ENCODE measurements at regions not wholly inside any gene's neighbourhood (a gene's known extent, or its start where the extent isn't known, plus 50 kb on each side); places are given as distances from the start of the nearest gene placed in this dataset.

DNA sequence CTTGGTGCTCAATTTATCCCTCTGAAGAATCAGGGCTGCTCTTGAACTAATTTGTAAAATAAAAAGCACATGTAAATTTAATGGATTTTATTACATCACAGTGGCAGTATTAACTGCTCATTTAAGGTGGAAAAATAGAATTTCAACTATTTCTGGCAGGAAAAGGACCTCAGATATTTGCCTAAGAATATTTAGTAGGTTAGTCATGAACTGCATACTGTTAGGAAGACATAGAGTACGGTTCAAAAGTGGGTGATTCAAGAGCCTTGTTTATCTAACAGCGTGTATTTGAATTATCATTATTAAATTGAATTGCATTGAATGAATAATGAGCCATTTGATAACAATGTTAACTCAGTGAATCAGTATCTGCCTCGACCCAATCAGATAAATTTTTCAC, 248.8 kb upstream of the PBX1 start:
- peak overlapping the region; percentile 4 for H3K4me2 ChIP-seq (ENCODE audit: unreplicated experiment)
- peak; percentile 39 for DNase-seq
- no peak overlapping the region for H3K9ac ChIP-seq
- no peaks in the 10 kb centered on the region for H3K9me3 ChIP-seq (ENCODE audit: low read depth)
- no peak overlapping the region for H3K27ac ChIP-seq
- H2AFZ ChIP-seq, result no peak overlapping the region
- no peak for TF ChIP-seq EZH2phosphoT487 (IDR thresholded peaks at IDR 0.05; ENCODE audit: insufficient read depth, low read depth)
- no peak for TF ChIP-seq EZH2 (IDR thresholded peaks at IDR 0.05; ENCODE audit: insufficient read depth, poor library complexity, severe bottlenecking)
- H3K79me2 ChIP-seq (ENCODE audit: insufficient read depth), result no peaks in the 10 kb centered on the region
- peaks cover 9% of the 10 kb centered on the region; the same call in 1 of the 2 replicates for H3K4me1 ChIP-seq (ENCODE audit: insufficient read depth)
- H4K20me1 ChIP-seq (ENCODE audit: insufficient read depth), result no peaks in the 10 kb centered on the region
- 0 to 1% methylated on average over 3 of the region's 3 CpGs for WGBS, 2 experiments (ENCODE audit: low coverage in 1 of 2, low lambda C conversion rate in 2 of 2, missing lambda C conversion rate in 2 of 2)
- in situ Hi-C loops (cut with MboI), result no loop called here
- H3K9me2 ChIP-seq (ENCODE audit: insufficient read depth), result no peaks in the 10 kb centered on the region
- no peaks in the 10 kb centered on the region for H3K36me3 ChIP-seq (ENCODE audit: low read depth)
- H3F3A ChIP-seq (ENCODE audit: insufficient read depth), result 0 out of 2 replicates have a peak, but pooled peaks cover 9% of the 10 kb centered on the region
- H3K27me3 ChIP-seq (replicated peaks; ENCODE audit: insufficient read depth), result no peaks in the 10 kb centered on the region; the same call in 1 of the 2 replicates
- H3K4me3 ChIP-seq, result no peak overlapping the region

DNA sequence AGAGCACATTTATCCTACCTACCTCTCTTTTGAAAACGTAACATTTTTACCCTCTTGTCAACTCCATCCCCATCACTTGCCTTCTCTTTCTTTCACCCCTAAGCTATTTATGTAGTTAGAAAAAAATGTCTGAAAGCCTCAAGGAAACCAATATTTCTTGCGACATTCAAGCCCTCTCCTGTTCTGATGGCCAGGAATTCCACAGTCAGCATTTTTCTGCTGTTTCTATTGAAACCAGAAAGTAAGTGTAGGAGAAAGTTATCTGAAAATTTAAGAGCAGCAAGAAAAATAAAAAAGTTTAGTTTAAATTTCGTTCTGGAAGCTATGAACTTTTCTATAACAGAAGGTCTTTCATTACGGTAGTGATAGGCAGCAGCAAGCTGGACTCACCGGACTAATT, 247.6 kb upstream of the PBX1 start:
- Histone ChIP-seq H3K9me2 (ENCODE audit: insufficient read depth) (no peaks in the 10 kb centered on the region), H3K36me3 (ENCODE audit: low read depth) (no peaks in the 10 kb centered on the region), H4K20me1 (ENCODE audit: insufficient read depth) (no peaks in the 10 kb centered on the region), H2AFZ (no peak overlapping the region), H3K4me1 (ENCODE audit: insufficient read depth) (peaks cover 9% of the 10 kb centered on the region; the same call in 1 of the 2 replicates), H3K4me2 (ENCODE audit: unreplicated experiment) (no peak overlapping the region), H3K9ac (no peak overlapping the region), H3F3A (ENCODE audit: insufficient read depth) (0 out of 2 replicates have a peak, but pooled peaks cover 9% of the 10 kb centered on the region), H3K27ac (no peak overlapping the region), H3K9me3 (ENCODE audit: low read depth) (no peaks in the 10 kb centered on the region), H3K27me3 (replicated peaks; ENCODE audit: insufficient read depth) (no peaks in the 10 kb centered on the region; the same call in 1 of the 2 replicates), H3K4me3 (no peak overlapping the region), H3K79me2 (ENCODE audit: insufficient read depth) (no peaks in the 10 kb centered on the region)
- WGBS, 2 experiments (ENCODE audit: low coverage in 1 of 2, low lambda C conversion rate in 2 of 2, missing lambda C conversion rate in 2 of 2), result 62 to 74% methylated on average over 5 of the region's 5 CpGs
- no peak for DNase-seq
- no peak for TF ChIP-seq EZH2phosphoT487 (IDR thresholded peaks at IDR 0.05; ENCODE audit: insufficient read depth, low read depth)
- no peak for TF ChIP-seq EZH2 (IDR thresholded peaks at IDR 0.05; ENCODE audit: insufficient read depth, poor library complexity, severe bottlenecking)
- in situ Hi-C loops (cut with MboI), result no loop called here

- Histone ChIP-seq H3K9me2 (ENCODE audit: insufficient read depth) (no peaks in the 10 kb centered on the region), H3K4me1 (ENCODE audit: insufficient read depth) (no peaks in the 10 kb centered on the region), H3K4me3 (peak overlapping the region; percentile 72), H4K20me1 (ENCODE audit: insufficient read depth) (no peaks in the 10 kb centered on the region), H3K4me2 (ENCODE audit: unreplicated experiment) (peak overlapping the region; percentile 93), H2AFZ (peak overlapping the region; percentile 82), H3K36me3 (ENCODE audit: low read depth) (no peaks in the 10 kb centered on the region), H3K9ac (no peak overlapping the region), H3K79me2 (ENCODE audit: insufficient read depth) (no peaks in the 10 kb centered on the region), H3F3A (ENCODE audit: insufficient read depth) (no peaks in the 10 kb centered on the region), H3K27ac (no peak overlapping the region), H3K9me3 (ENCODE audit: low read depth) (no peaks in the 10 kb centered on the region), H3K27me3 (replicated peaks; ENCODE audit: insufficient read depth) (0 out of 2 replicates have a peak, but pooled peaks cover 8% of the 10 kb centered on the region)
- TF ChIP-seq EZH2 (IDR thresholded peaks at IDR 0.05; ENCODE audit: insufficient read depth, poor library complexity, severe bottlenecking) (no peak), EZH2phosphoT487 (IDR thresholded peaks at IDR 0.05; ENCODE audit: insufficient read depth, low read depth) (no peak)
- 2 to 4% methylated on average over 44 to 56 of the region's 56 CpGs for WGBS, 2 experiments (ENCODE audit: low coverage in 1 of 2, low lambda C conversion rate in 2 of 2, missing lambda C conversion rate in 2 of 2)
- DNase-seq, result peak; percentile 41
- in situ Hi-C loops (cut with MboI), result no loop called here
Observed at GRCh38 chr1:164320790-164321731, 237.9 kb upstream of the PBX1 start.

DNA sequence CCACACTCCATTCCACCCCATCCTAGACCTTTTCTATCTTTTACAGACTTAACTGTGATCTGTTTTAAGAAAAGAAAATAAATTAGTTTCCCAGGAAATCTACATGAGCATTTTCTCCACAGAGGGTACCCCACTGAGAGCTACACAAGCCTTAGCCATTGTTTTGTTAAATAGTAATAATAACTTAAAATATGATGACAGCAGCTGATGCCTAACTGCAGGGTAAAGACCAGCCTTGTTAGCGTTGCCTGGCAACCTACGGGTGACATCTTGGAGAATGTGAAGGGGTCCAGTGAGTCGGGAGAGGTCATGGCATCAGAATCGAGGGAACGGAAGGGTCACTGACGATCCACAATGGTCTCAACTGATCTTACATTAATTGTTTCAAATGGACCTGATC, 233.2 kb upstream of the PBX1 start:
- no peak overlapping the region for H3K4me3 ChIP-seq
- DNase-seq, result no peak
- H3K9me2 ChIP-seq (ENCODE audit: insufficient read depth), result no peaks in the 10 kb centered on the region
- WGBS, 2 experiments (ENCODE audit: low coverage in 1 of 2, low lambda C conversion rate in 2 of 2, missing lambda C conversion rate in 2 of 2), result 78% methylated on average over 6 of the region's 6 CpGs
- no peaks in the 10 kb centered on the region for H4K20me1 ChIP-seq (ENCODE audit: insufficient read depth)
- H3K36me3 ChIP-seq (ENCODE audit: low read depth), result no peaks in the 10 kb centered on the region
- H3F3A ChIP-seq (ENCODE audit: insufficient read depth), result no peaks in the 10 kb centered on the region
- no peaks in the 10 kb centered on the region for H3K27me3 ChIP-seq (replicated peaks; ENCODE audit: insufficient read depth)
- no peaks in the 10 kb centered on the region for H3K4me1 ChIP-seq (ENCODE audit: insufficient read depth)
- H3K9ac ChIP-seq, result no peak overlapping the region
- no peaks in the 10 kb centered on the region for H3K79me2 ChIP-seq (ENCODE audit: insufficient read depth)
- in situ Hi-C loops (cut with MboI), result no loop called here
- H3K4me2 ChIP-seq (ENCODE audit: unreplicated experiment), result no peak overlapping the region
- TF ChIP-seq EZH2 (IDR thresholded peaks at IDR 0.05; ENCODE audit: insufficient read depth, poor library complexity, severe bottlenecking), result no peak
- TF ChIP-seq EZH2phosphoT487 (IDR thresholded peaks at IDR 0.05; ENCODE audit: insufficient read depth, low read depth), result no peak
- no peaks in the 10 kb centered on the region for H3K9me3 ChIP-seq (ENCODE audit: low read depth)
- no peak overlapping the region for H3K27ac ChIP-seq
- H2AFZ ChIP-seq, result no peak overlapping the region
